ENCODE measurements at regions not wholly inside any gene's neighbourhood (a gene's known extent, or its start where the extent isn't known, plus 50 kb on each side); places are given as distances from the start of the nearest gene placed in this dataset.
"Not testable (repeated sequence)": the region's sequence is repeated elsewhere in the genome, so short reads cannot be mapped to it uniquely, and the experiment has no call there.

GRCh38 chr18:54662986-54663385, 71.9 kb downstream of the DYNAP start:
- DNase-seq (ENCODE audit: low spot score), result no peak

DNA sequence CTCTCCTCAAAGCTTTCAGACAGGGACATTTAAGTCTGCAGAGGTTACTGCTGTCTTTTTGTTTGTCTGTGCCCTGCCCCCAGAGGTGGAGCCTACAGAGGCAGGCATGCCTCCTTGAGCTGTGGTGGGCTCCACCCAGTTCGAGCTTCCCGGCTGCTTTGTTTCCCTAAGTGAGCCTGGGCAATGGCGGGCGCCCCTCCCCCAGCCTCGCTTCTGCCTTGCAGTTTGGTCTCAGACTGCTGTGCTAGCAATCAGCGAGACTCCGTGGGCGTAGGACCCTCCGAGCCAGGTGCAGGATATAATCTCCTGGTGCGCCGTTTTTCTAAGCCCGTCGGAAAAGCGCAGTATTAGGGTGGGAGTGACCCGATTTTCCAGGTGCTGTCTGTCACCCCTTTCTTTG, 78.7 kb downstream of the DYNAP start:
- not testable (repeated sequence) for DNase-seq (ENCODE audit: low spot score)

GRCh38 chr18:54671291-54671881, 80.3 kb downstream of the DYNAP start:
- peak; percentile 44 for DNase-seq (ENCODE audit: low spot score)

GRCh38 chr18:54672109-54672508, 81.1 kb downstream of the DYNAP start:
- DNase-seq (ENCODE audit: low spot score), result no peak

- DNase-seq (ENCODE audit: low spot score), result no peak
Measured at GRCh38 chr18:54672846-54673475, 81.9 kb downstream of the DYNAP start.

- no peak for DNase-seq (ENCODE audit: low spot score)
Measured at GRCh38 chr18:54673936-54674335, 82.9 kb downstream of the DYNAP start.

- DNase-seq (ENCODE audit: low spot score), result no peak
Measured at GRCh38 chr18:54675076-54675475, 84.0 kb downstream of the DYNAP start.

GRCh38 chr18:54679318-54680149, 88.5 kb downstream of the DYNAP start:
- DNase-seq (ENCODE audit: low spot score), result peak; percentile 61

DNA sequence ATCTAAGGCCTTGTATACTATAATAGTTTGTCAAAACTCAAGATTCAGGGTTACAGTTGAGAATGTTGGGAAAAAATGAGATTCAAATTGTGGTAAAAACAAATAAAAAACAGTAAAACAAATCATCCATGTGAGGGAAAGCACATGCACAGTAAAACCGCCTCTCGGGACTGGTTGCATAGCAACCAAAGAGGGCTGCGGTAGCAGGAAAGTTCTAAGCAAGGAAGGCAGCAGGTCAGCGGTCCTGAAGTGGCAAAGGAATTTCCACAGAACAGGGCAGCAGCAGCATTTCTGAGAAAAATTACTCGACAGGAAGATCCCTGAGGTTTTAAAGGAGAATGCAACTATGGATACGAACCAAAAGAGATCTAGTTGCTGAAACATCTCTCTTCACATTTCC, 93.7 kb downstream of the DYNAP start:
- peak; percentile 30 for DNase-seq (ENCODE audit: low spot score)

- DNase-seq (ENCODE audit: low spot score), result no peak
Measured at GRCh38 chr18:54689319-54689718, 98.3 kb downstream of the DYNAP start.

GRCh38 chr18:54690198-54690597, 99.2 kb downstream of the DYNAP start:
- no peak for DNase-seq (ENCODE audit: low spot score)

DNA sequence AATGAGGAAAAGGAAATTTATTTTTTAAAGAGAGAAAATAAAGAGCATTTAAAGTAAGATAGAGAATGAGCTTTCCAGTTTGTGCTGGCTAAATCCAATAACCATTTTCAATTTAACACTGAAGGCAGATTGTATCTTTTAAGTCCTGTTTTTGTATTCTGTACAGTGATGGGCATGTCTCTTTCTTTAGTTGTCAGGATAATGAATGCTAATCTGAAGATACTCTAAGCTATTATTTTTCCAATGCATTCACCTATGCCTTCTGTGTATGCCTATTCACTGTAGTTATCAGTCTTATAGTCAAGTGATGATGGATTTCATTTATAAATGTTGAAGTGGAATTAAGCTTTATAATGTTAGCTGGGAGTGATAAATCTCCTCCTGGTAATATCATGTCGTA, 101.4 kb downstream of the DYNAP start:
- no peak for DNase-seq (ENCODE audit: low spot score)

- no peak for DNase-seq (ENCODE audit: low spot score)
Measured at GRCh38 chr18:54696616-54697293, 105.7 kb downstream of the DYNAP start.

DNA sequence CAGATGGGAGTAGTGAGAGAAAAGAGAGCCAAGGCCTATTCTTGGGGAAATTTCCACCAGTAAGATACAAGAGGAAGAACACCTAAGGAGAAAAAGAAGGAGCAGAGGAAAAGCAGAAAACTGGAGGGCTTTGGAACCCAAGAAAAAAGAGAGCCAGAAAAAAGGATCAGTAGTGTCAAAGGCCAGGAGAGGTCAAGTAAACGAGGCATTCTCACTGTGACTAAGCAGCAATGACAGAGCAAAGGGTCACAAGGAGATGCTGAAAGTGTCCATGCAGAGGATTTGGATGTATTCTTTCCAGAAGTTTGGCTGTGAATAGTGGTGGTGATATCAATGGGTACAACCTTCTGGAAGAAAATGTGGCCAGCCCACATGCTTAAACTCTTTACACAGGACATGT, 109.5 kb downstream of the DYNAP start:
- DNase-seq (ENCODE audit: low spot score), result no peak

- DNase-seq (ENCODE audit: low spot score), result no peak
Measured at GRCh38 chr18:54702686-54703085, 111.6 kb downstream of the DYNAP start.

GRCh38 chr18:54710074-54710899, 118.0 kb upstream of the RAB27B start:
- DNase-seq (ENCODE audit: low spot score), result no peak

- no peak for DNase-seq (ENCODE audit: low spot score)
Measured at GRCh38 chr18:54710900-54711281, 117.4 kb upstream of the RAB27B start.

- DNase-seq (ENCODE audit: low spot score), result no peak
Measured at GRCh38 chr18:54712306-54712705, 116.0 kb upstream of the RAB27B start.

- DNase-seq (ENCODE audit: low spot score), result no peak
Measured at GRCh38 chr18:54712758-54713157, 115.5 kb upstream of the RAB27B start.

DNA sequence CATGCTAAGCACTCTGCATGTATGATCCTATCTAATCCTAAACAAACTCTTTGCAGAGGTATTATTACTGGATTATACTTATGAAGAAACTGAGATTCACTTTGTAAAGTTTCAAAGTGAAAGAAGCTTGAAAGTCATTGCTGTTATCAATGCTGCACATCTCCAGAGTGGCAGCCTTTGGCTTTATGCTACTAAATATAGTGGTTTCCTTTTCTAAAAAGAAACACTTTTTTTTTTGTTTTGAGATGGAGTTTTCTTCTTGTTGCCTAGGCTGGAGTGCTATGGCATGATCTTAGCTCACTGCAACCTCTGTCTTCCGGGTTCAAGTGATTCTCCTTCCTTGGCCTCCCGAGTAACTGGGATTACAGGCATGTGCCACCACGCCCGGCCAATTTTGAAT, 114.9 kb upstream of the RAB27B start:
- DNase-seq (ENCODE audit: low spot score), result no peak

GRCh38 chr18:54714851-54715250, 113.4 kb upstream of the RAB27B start:
- DNase-seq (ENCODE audit: low spot score), result no peak

DNA sequence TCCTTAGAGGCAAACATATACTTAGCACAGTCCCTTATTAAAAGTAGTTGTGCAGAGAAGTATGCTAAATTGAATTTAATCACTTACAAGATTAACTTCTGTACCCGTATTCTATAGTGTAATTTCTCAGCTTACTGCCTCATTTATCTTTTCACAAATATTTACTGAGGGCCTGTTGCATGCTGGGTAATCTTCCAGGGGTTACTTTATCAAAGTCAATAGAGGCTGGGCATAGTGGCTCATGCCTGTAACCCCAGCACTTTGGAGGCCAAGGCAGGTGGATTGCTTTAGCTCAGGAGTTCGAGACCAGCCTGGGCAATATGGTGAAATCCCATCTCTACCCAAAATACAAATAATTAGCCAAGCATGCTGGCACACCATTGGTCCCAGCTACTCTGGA, 111.7 kb upstream of the RAB27B start:
- DNase-seq (ENCODE audit: low spot score), result no peak
